Breast epithelium (tissue), 4 donors: ENCODE measurements at regions not wholly inside any gene's neighbourhood (a gene's known extent, or its start where the extent isn't known, plus 50 kb on each side); places are given as distances from the start of the nearest gene placed in this dataset.
"Not testable (repeated sequence)": the region's sequence is repeated elsewhere in the genome, so short reads cannot be mapped to it uniquely, and the experiment has no call there.

Experiments used
- DNase-seq, 2 donors: peaks; one replicate each; pipeline ENCODE4 v3.0.0-alpha.2; 2019; ENCODE audit warnings: low spot score in 2 of 2
- H3K27ac ChIP-seq, 2 donors: fragments of 200-600 bp; sonication (generic) in 1 of 2; one replicate each; pipeline ENCODE4 v1.5.1; 2016 to 2019; ENCODE audit warnings: mild to moderate bottlenecking in 1 of 2
- H3K27me3 ChIP-seq, 2 donors: fragments of 200-600 bp; sonication (generic) in 1 of 2; one replicate each; pipeline versions ENCODE4 v1.5.1 to v1.6.0; 2017 to 2019; ENCODE audit warnings: control low read depth in 1 of 2, mild to moderate bottlenecking in 1 of 2
- H3K36me3 ChIP-seq: fragments of 200-600 bp; one replicate; pipeline ENCODE4 v1.5.1; 2019
- H3K4me1 ChIP-seq, 2 donors: fragments of 200-600 bp; sonication (generic); one replicate each; pipeline ENCODE4 v1.5.1; 2016 to 2019; ENCODE audit warnings: control low read depth in 1 of 2
- H3K4me3 ChIP-seq, 3 donors: fragments of 200-600 bp; sonication (generic); 1 replicate in 2 of 3; 2 replicates in 1 of 3; pipeline ENCODE4 v1.5.1; 2016 to 2019; ENCODE audit warnings: mild to moderate bottlenecking in 3 of 3, moderate library complexity in 2 of 3
- H3K9me3 ChIP-seq, 2 donors: fragments of 200-600 bp; sonication (generic) in 1 of 2; one replicate each; pipeline ENCODE4 v1.5.1; 2016 to 2019; ENCODE audit warnings: control low read depth in 1 of 2
- CTCF ChIP-seq, 3 donors: fragments of 450-650 bp; IDR thresholded peaks; one replicate each; pipeline ENCODE4 v1.5.1; 2016 to 2017; ENCODE audit warnings: antibody characterized with exemption in 3 of 3, mild to moderate bottlenecking in 3 of 3, moderate library complexity in 3 of 3
- POLR2A ChIP-seq: fragments of 450-650 bp; IDR thresholded peaks from one replicate; pipeline ENCODE4 v1.6.1; 2016; ENCODE audit warnings: antibody characterized with exemption, mild to moderate bottlenecking, moderate library complexity
- POLR2AphosphoS5 ChIP-seq, 3 donors: sonication (generic); formaldehyde crosslinking; IDR thresholded peaks; one replicate each; pipeline ENCODE4 v1.6.1; 2017; ENCODE audit warnings: antibody characterized with exemption in 3 of 3
- intact Hi-C: fragments of 100-400 bp; cut with DNase I; formaldehyde crosslinking; loops from one replicate; pipeline ENCODE4 v1.15.1; 2023; ENCODE audit warnings: low total_unique reads

- Histone ChIP-seq H3K27me3 (peaks cover 0 to 12% of the 10 kb centered on the region in 2 donors), H3K27ac (no peak overlapping the region), H3K4me3 (no peak overlapping the region), H3K36me3 (no peaks in the 10 kb centered on the region), H3K4me1 (no peaks in the 10 kb centered on the region), H3K9me3 (peaks cover 0 to 12% of the 10 kb centered on the region in 2 donors)
- no peak for DNase-seq
- intact Hi-C loops, result no loop called here
- TF ChIP-seq CTCF (IDR thresholded peaks at IDR 0.05) (no peak), POLR2AphosphoS5 (IDR thresholded peaks at IDR 0.05) (no peak), POLR2A (no peak)
These were observed 55.4 kb upstream of the GRPR start for GRCh38 chrX:16067886-16068515.

GRCh38 chrX:16063921-16064320 is 59.4 kb upstream of the GRPR start:
- H3K9me3 ChIP-seq, result no peaks in the 10 kb centered on the region
- TF ChIP-seq POLR2AphosphoS5 (IDR thresholded peaks at IDR 0.05), result no peak
- TF ChIP-seq CTCF (IDR thresholded peaks at IDR 0.05), result no peak
- no peak for TF ChIP-seq POLR2A
- H3K27me3 ChIP-seq, result peaks cover 0 to 16% of the 10 kb centered on the region in 2 donors
- H3K4me3 ChIP-seq, result no peak overlapping the region
- H3K4me1 ChIP-seq, result no peaks in the 10 kb centered on the region
- DNase-seq, result no peak
- H3K36me3 ChIP-seq, result no peaks in the 10 kb centered on the region
- intact Hi-C loops, result no loop called here
- no peak overlapping the region for H3K27ac ChIP-seq

DNA sequence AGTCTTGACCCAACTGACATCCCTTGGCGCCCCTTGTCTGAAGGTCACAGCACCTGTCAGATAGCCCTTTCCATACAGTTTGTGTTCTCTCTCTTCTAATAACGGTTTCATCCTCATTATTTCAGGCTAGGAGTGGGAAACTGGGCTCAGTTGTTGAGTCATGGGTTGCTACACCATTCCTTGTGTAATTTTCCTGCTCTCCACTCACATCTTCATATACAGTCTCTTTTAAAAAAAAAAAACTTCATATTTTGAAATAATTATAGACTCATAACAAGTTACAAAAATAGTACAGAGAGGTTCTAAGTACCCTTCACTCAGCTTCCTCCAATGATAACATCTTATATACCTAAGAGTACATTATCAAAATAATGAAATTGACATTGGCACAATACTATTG is 60.2 kb upstream of the GRPR start:
- H3K36me3 ChIP-seq, result no peaks in the 10 kb centered on the region
- intact Hi-C loops, result no loop called here
- H3K27ac ChIP-seq, result no peak overlapping the region
- H3K27me3 ChIP-seq, result peaks cover 0 to 17% of the 10 kb centered on the region in 2 donors
- no peak overlapping the region for H3K4me3 ChIP-seq
- H3K4me1 ChIP-seq, result no peaks in the 10 kb centered on the region
- DNase-seq, result no peak
- H3K9me3 ChIP-seq, result no peaks in the 10 kb centered on the region
- TF ChIP-seq POLR2AphosphoS5 (IDR thresholded peaks at IDR 0.05) (no peak), POLR2A (no peak), CTCF (IDR thresholded peaks at IDR 0.05) (no peak)

DNA sequence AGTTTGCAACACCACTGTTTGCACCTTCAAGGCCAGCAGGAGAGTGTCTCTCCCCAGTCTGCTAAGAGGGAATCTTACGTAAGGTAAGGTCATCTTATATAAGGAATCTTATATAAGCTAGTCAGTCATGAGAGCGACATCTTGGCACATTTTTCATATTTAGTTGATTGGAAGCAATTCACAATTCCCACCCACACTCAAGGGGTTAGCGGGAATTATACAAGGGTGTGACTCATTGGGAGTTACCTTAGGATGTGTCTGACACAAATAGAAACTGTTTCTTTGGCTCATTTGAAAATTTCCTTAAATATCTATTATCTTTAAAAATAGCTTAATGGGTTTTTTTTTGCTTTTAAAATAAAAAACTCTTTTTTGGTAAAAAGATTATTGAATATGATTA is 62.1 kb upstream of the GRPR start:
- peaks cover 0 to 19% of the 10 kb centered on the region in 2 donors for H3K27me3 ChIP-seq
- TF ChIP-seq POLR2AphosphoS5 (IDR thresholded peaks at IDR 0.05) (no peak), POLR2A (no peak), CTCF (IDR thresholded peaks at IDR 0.05) (no peak)
- H3K4me3 ChIP-seq, result no peak overlapping the region
- DNase-seq, result no peak
- H3K9me3 ChIP-seq, result no peaks in the 10 kb centered on the region
- no peaks in the 10 kb centered on the region for H3K36me3 ChIP-seq
- no peaks in the 10 kb centered on the region for H3K4me1 ChIP-seq
- intact Hi-C loops, result no loop called here
- H3K27ac ChIP-seq, result no peak overlapping the region

DNA sequence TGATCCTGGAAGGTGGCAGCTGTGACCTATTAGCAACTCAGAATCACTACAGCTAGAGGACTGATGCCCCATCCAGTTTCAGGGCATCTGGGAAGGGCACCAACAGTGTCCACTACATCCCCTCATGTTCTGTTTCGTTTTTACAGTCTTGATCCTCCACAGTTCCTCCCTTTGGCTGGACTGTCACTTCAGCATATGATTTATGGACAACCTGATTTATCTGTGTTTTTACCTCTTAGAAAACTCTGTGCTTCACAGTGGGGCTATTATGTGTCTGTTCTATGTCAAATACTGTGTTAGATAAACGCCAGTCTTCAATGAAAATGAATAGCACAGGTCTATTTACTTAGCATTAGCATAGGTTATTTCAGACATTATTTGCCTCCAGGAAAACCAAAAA is 63.1 kb upstream of the GRPR start:
- TF ChIP-seq POLR2A (no peak), POLR2AphosphoS5 (IDR thresholded peaks at IDR 0.05) (no peak), CTCF (IDR thresholded peaks at IDR 0.05) (no peak)
- DNase-seq, result no peak
- intact Hi-C loops, result no loop called here
- Histone ChIP-seq H3K4me3 (no peak overlapping the region), H3K9me3 (no peaks in the 10 kb centered on the region), H3K27me3 (peaks cover 0 to 19% of the 10 kb centered on the region in 2 donors), H3K27ac (no peak overlapping the region), H3K4me1 (no peaks in the 10 kb centered on the region), H3K36me3 (no peaks in the 10 kb centered on the region)

GRCh38 chrX:16049126-16049525 is 74.2 kb upstream of the GRPR start:
- H3K27ac ChIP-seq, H3K4me3 ChIP-seq, H3K9me3 ChIP-seq, H3K4me1 ChIP-seq, DNase-seq, intact Hi-C loops, H3K36me3 ChIP-seq: not testable (repeated sequence)
- H3K27me3 ChIP-seq, result peaks cover 0 to 14% of the 10 kb centered on the region in 2 donors
